ENCODE measurements at regions not wholly inside any gene's neighbourhood (a gene's known extent, or its start where the extent isn't known, plus 50 kb on each side); places are given as distances from the start of the nearest gene placed in this dataset.

DNA sequence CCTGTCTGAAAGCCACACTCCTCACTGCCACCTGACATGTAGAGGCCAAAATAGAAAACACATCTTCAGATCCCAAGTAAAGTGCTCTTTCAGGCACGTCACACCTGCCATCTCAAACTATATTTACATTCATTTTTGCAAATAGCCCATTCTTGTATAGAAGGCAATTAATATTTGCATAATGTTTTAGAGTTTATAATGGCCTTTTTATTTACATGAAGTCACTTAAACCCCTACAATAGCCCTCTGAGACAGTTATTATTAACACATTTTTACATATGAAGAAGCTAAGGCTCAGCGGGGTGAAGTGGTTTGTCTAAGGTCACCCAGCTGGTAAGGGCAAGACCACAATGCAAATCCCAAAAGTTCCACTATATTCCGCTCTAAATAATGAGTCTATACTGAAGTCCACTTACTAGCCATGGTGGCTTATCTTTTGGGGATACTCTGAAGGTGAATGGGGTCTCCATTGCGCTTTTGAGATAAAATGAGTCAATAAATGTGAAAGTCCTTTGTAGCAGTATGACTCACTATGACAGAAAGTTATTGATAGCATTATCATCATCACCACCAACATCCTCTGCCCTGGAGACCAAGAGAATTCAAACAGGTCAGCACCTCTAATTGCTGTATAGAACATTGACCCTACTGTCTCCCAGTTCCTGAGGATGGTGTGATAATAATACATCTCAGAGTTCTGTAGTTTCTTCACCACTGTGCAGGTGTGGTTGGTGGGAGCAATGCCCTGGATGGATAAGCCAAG, 155.9 kb upstream of the BCL6 start:
- no peak for TF ChIP-seq FOXP2 (optimal IDR thresholded peaks at IDR 0.05; ENCODE audit: borderline replicate concordance, extremely low read depth, extremely low read length, insufficient read depth)
- TF ChIP-seq, protein P1, sequence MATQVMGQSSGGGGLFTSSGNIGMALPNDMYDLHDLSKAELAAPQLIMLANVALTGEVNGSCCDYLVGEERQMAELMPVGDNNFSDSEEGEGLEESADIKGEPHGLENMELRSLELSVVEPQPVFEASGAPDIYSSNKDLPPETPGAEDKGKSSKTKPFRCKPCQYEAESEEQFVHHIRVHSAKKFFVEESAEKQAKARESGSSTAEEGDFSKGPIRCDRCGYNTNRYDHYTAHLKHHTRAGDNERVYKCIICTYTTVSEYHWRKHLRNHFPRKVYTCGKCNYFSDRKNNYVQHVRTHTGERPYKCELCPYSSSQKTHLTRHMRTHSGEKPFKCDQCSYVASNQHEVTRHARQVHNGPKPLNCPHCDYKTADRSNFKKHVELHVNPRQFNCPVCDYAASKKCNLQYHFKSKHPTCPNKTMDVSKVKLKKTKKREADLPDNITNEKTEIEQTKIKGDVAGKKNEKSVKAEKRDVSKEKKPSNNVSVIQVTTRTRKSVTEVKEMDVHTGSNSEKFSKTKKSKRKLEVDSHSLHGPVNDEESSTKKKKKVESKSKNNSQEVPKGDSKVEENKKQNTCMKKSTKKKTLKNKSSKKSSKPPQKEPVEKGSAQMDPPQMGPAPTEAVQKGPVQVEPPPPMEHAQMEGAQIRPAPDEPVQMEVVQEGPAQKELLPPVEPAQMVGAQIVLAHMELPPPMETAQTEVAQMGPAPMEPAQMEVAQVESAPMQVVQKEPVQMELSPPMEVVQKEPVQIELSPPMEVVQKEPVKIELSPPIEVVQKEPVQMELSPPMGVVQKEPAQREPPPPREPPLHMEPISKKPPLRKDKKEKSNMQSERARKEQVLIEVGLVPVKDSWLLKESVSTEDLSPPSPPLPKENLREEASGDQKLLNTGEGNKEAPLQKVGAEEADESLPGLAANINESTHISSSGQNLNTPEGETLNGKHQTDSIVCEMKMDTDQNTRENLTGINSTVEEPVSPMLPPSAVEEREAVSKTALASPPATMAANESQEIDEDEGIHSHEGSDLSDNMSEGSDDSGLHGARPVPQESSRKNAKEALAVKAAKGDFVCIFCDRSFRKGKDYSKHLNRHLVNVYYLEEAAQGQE (IDR thresholded peaks at IDR 0.05; ENCODE audit: insufficient read depth in 1 of 2, low read depth in 2 of 2, low read length in 2 of 2): no peak
- TF ChIP-seq POLR2AphosphoS5 (IDR thresholded peaks at IDR 0.05; ENCODE audit: low read depth, low read length): no peak
- no peak for TF ChIP-seq SIN3A (IDR thresholded peaks at IDR 0.05; ENCODE audit: borderline replicate concordance, insufficient read depth, low read length)
- TF ChIP-seq TAF1 (IDR thresholded peaks at IDR 0.05; ENCODE audit: borderline replicate concordance, insufficient read depth, low read length): no peak

DNA sequence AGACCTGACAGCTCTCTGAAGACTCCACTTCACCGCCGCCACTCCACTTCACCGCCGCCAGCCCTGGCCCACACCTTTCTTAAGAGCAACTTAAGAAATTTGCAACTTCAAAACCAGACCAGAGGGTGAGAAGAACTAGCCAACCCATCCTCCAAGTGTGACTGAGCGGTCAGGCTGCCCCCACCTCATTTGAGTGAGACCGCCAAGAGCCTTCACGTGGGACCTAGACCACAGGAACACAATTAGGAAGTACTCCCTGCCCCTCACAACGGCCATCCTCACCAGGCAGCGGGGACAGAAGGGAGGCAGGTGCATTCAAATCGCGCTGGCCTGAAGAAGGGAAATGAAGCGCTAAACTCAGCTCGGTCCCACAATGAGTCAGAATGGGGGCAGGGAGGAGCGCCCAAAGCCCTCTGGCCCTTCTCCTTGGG, 156.8 kb upstream of the BCL6 start:
- no peak for TF ChIP-seq POLR2AphosphoS5 (IDR thresholded peaks at IDR 0.05; ENCODE audit: low read depth, low read length)
- TF ChIP-seq, protein P1 (IDR thresholded peaks at IDR 0.05; ENCODE audit: insufficient read depth in 1 of 2, low read depth in 2 of 2, low read length in 2 of 2): no peak
- no peak for TF ChIP-seq TAF1 (IDR thresholded peaks at IDR 0.05; ENCODE audit: borderline replicate concordance, insufficient read depth, low read length)
- no peak for TF ChIP-seq FOXP2 (optimal IDR thresholded peaks at IDR 0.05; ENCODE audit: borderline replicate concordance, extremely low read depth, extremely low read length, insufficient read depth)
- TF ChIP-seq SIN3A (IDR thresholded peaks at IDR 0.05; ENCODE audit: borderline replicate concordance, insufficient read depth, low read length): no peak

DNA sequence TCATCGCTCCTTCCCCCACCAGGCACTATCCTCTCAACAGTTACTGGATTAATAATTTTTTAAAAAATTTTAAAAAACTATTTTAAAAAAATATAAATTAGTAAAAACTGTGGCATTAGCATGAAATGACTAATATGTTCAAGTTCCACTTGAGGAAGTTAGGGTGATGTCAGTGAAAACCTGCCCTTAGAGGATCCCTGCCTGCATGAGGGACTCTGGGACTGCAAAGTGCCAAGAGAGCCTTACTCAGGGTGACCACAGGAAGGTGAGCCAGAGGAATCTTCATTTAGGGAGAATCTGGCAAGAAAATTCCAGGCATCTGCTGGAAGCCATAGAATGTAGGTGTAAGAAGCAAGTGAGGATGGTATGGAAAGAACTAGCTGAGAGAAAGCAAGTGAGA, 157.7 kb upstream of the BCL6 start:
- no peak for TF ChIP-seq FOXP2 (optimal IDR thresholded peaks at IDR 0.05; ENCODE audit: borderline replicate concordance, extremely low read depth, extremely low read length, insufficient read depth)
- no peak for TF ChIP-seq SIN3A (IDR thresholded peaks at IDR 0.05; ENCODE audit: borderline replicate concordance, insufficient read depth, low read length)
- no peak for TF ChIP-seq TAF1 (IDR thresholded peaks at IDR 0.05; ENCODE audit: borderline replicate concordance, insufficient read depth, low read length)
- TF ChIP-seq, protein P1 (IDR thresholded peaks at IDR 0.05; ENCODE audit: insufficient read depth in 1 of 2, low read depth in 2 of 2, low read length in 2 of 2): no peak
- no peak for TF ChIP-seq POLR2AphosphoS5 (IDR thresholded peaks at IDR 0.05; ENCODE audit: low read depth, low read length)

DNA sequence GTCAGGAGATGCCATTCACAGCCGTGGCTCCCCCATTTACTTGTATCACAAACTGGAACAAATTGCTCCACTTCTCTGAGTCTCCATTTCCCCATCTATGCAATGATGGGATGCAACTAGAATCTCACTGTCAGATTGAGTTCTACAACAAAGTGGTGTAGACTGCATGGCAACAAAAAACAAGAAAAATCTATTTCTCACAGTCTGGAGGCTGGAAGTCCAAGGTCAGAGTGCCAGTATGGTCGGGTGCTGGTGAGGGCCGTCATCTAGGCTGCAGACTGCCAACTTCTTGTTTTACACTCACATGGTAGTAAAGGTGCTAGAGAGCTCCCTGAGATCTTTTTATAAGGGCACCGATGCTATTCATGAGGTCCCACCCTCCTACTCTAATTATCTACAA, 158.4 kb upstream of the BCL6 start:
- TF ChIP-seq TAF1 (IDR thresholded peaks at IDR 0.05; ENCODE audit: borderline replicate concordance, insufficient read depth, low read length): no peak
- TF ChIP-seq POLR2AphosphoS5 (IDR thresholded peaks at IDR 0.05; ENCODE audit: low read depth, low read length): no peak
- no peak for TF ChIP-seq SIN3A (IDR thresholded peaks at IDR 0.05; ENCODE audit: borderline replicate concordance, insufficient read depth, low read length)
- TF ChIP-seq, protein P1 (IDR thresholded peaks at IDR 0.05; ENCODE audit: insufficient read depth in 1 of 2, low read depth in 2 of 2, low read length in 2 of 2): no peak
- no peak for TF ChIP-seq FOXP2 (optimal IDR thresholded peaks at IDR 0.05; ENCODE audit: borderline replicate concordance, extremely low read depth, extremely low read length, insufficient read depth)

Measured in PFSK-1 (cell line).